Mesendoderm (in vitro differentiated cells): ENCODE measurements at regions not wholly inside any gene's neighbourhood (a gene's known extent, or its start where the extent isn't known, plus 50 kb on each side); places are given as distances from the start of the nearest gene placed in this dataset.
A peak's percentile ranks its signal among the peaks of the same experiment; 100 is the strongest.

Source experiments
- DNase-seq: peaks from one replicate; pipeline ENCODE4 v3.0.0; 2013
- H2AK5ac ChIP-seq: 2 replicates; pipeline ENCODE4 v1.6.1; 2013; ENCODE audit warnings: low read length, inconsistent platforms
- H2BK120ac ChIP-seq: 2 replicates; pipeline ENCODE4 v1.6.1; 2013; ENCODE audit warnings: low read depth, mild to moderate bottlenecking, low read length, moderate library complexity, mixed read lengths
- H2BK15ac ChIP-seq: replicated peaks from 2 replicates; pipeline ENCODE4 v1.6.1; 2013; ENCODE audit warnings: low read depth, mild to moderate bottlenecking, moderate library complexity
- H2BK5ac ChIP-seq: 2 replicates; pipeline ENCODE4 v1.6.1; 2013; ENCODE audit warnings: low read length, inconsistent platforms
- H3K18ac ChIP-seq: 2 replicates; pipeline ENCODE4 v1.6.1; 2013; ENCODE audit warnings: mild to moderate bottlenecking, low read length, mixed read lengths
- H3K23ac ChIP-seq: one replicate; pipeline ENCODE4 v1.6.1; 2013; ENCODE audit warnings: low read length
- H3K27ac ChIP-seq: 2 replicates; pipeline ENCODE4 v1.5.1; 2013; ENCODE audit warnings: low read depth, mild to moderate bottlenecking, inconsistent platforms, low read length, moderate library complexity
- H3K27me3 ChIP-seq: 2 replicates; pipeline ENCODE4 v1.6.1; 2013; ENCODE audit warnings: low read length, control low read depth, mild to moderate bottlenecking, inconsistent platforms; ENCODE audit not compliant: insufficient read depth, poor library complexity
- H3K36me3 ChIP-seq: 2 replicates; pipeline ENCODE4 v1.6.1; 2013; ENCODE audit warnings: low read length, inconsistent platforms; ENCODE audit not compliant: control insufficient read depth, insufficient read depth
- H3K4ac ChIP-seq: one replicate; pipeline ENCODE4 v1.6.1; 2013; ENCODE audit warnings: low read depth, mild to moderate bottlenecking, low read length, moderate library complexity
- H3K4me1 ChIP-seq: 2 replicates; pipeline ENCODE4 v1.6.1; 2013; ENCODE audit warnings: low read depth, low read length, inconsistent platforms; ENCODE audit not compliant: control insufficient read depth
- H3K4me2 ChIP-seq: 2 replicates; pipeline ENCODE4 v1.6.1; 2013; ENCODE audit warnings: low read length
- H3K4me3 ChIP-seq: 2 replicates; pipeline ENCODE4 v1.5.1; 2013; ENCODE audit warnings: mild to moderate bottlenecking, low read length
- H3K56ac ChIP-seq: one replicate; pipeline ENCODE4 v1.6.1; 2013; ENCODE audit warnings: low read length
- H3K79me1 ChIP-seq: 2 replicates; pipeline ENCODE4 v1.6.1; 2013; ENCODE audit warnings: low read length, inconsistent platforms
- H3K79me2 ChIP-seq: 2 replicates; pipeline ENCODE4 v1.6.1; 2013; ENCODE audit warnings: mild to moderate bottlenecking, low read length; ENCODE audit not compliant: control insufficient read depth, insufficient read depth
- H3K9ac ChIP-seq: 2 replicates; pipeline ENCODE4 v1.6.1; 2013; ENCODE audit warnings: low read length, inconsistent platforms
- H4K5ac ChIP-seq: one replicate; pipeline ENCODE4 v1.6.1; 2013; ENCODE audit warnings: low read length
- H4K8ac ChIP-seq: one replicate; pipeline ENCODE4 v1.6.1; 2013; ENCODE audit warnings: low read depth, mild to moderate bottlenecking, control low read depth, low read length, moderate library complexity
- WGBS: extraction: QIAGEN DNeasy Blood & Tissue Kit; methylation state at CpG from one replicate; pipeline ENCODE4 v1.1.7; 2013; ENCODE audit warnings: low lambda C conversion rate, missing lambda C conversion rate; ENCODE audit not compliant: insufficient coverage; ENCODE audit errors: extremely low coverage; 5-methylcytosine and 5-hydroxymethylcytosine counted together

- Histone ChIP-seq H4K5ac (no peak overlapping the region), H3K4ac (no peak overlapping the region), H3K56ac (no peak overlapping the region), H4K8ac (no peak overlapping the region), H2BK120ac (no peak overlapping the region), H2BK15ac (no peak overlapping the region), H3K27ac (no peak overlapping the region), H2AK5ac (no peak overlapping the region), H3K4me3 (no peak overlapping the region), H3K9ac (no peak overlapping the region), H3K4me2 (no peak overlapping the region), H3K18ac (no peak overlapping the region), H3K4me1 (peaks cover 2% of the 10 kb centered on the region), H3K23ac (no peak overlapping the region), H3K36me3 (no peaks in the 10 kb centered on the region), H3K79me1 (no peaks in the 10 kb centered on the region), H3K79me2 (no peaks in the 10 kb centered on the region), H3K27me3 (no peaks in the 10 kb centered on the region), H2BK5ac (no peak overlapping the region)
- DNase-seq, result no peak
- no CpG with 5 or more reads among the region's 8 CpGs for WGBS
Observed at GRCh38 chr5:10034001-10034400, 215.7 kb downstream of the ATPSCKMT start.

- no peak overlapping the region for H3K4me3 ChIP-seq
- H2BK120ac ChIP-seq, result no peak overlapping the region
- WGBS, result no CpG with 5 or more reads among the region's 2 CpGs
Observed at GRCh38 chr5:10031817-10032216, 217.9 kb downstream of the ATPSCKMT start.

GRCh38 chr5:10030219-10030831, 219.4 kb downstream of the ATPSCKMT start:
- peak overlapping the region; percentile 56 for H3K56ac ChIP-seq
- peak overlapping the region; percentile 43 for H2AK5ac ChIP-seq
- H2BK5ac ChIP-seq, result peak overlapping the region; percentile 20
- WGBS, result no CpG with 5 or more reads among the region's 2 CpGs
- H3K36me3 ChIP-seq, result no peaks in the 10 kb centered on the region
- H3K27ac ChIP-seq, result no peak overlapping the region
- no peaks in the 10 kb centered on the region for H3K79me1 ChIP-seq
- peaks cover 2% of the 10 kb centered on the region for H3K4me1 ChIP-seq
- no peak overlapping the region for H3K9ac ChIP-seq
- H3K79me2 ChIP-seq, result no peaks in the 10 kb centered on the region
- no peak overlapping the region for H2BK120ac ChIP-seq
- H3K4me3 ChIP-seq, result no peak overlapping the region
- no peak overlapping the region for H3K4ac ChIP-seq
- peak; percentile 83 for DNase-seq
- H3K23ac ChIP-seq, result no peak overlapping the region
- H4K5ac ChIP-seq, result no peak overlapping the region
- H3K27me3 ChIP-seq, result no peaks in the 10 kb centered on the region
- no peak overlapping the region for H3K18ac ChIP-seq
- no peak overlapping the region for H3K4me2 ChIP-seq
- H2BK15ac ChIP-seq, result no peak overlapping the region
- H4K8ac ChIP-seq, result no peak overlapping the region

More at GRCh38 chr5:10031817-10032216, 217.9 kb downstream of the ATPSCKMT start:
- Histone ChIP-seq H2BK15ac (peak overlapping the region; percentile 29), H2BK5ac (no peak overlapping the region), H3K4ac (no peak overlapping the region), H3K9ac (no peak overlapping the region), H3K18ac (no peak overlapping the region), H3K4me2 (no peak overlapping the region), H4K5ac (no peak overlapping the region), H2AK5ac (no peak overlapping the region), H3K79me1 (no peaks in the 10 kb centered on the region), H3K79me2 (no peaks in the 10 kb centered on the region), H3K27me3 (no peaks in the 10 kb centered on the region), H4K8ac (no peak overlapping the region), H3K23ac (no peak overlapping the region), H3K27ac (no peak overlapping the region), H3K56ac (no peak overlapping the region), H3K36me3 (no peaks in the 10 kb centered on the region), H3K4me1 (peaks cover 2% of the 10 kb centered on the region)
- peak; percentile 45 for DNase-seq

GRCh38 chr5:10023494-10023893, 226.2 kb downstream of the ATPSCKMT start:
- H3K9ac ChIP-seq, result no peak overlapping the region
- H2BK120ac ChIP-seq, result no peak overlapping the region
- no peaks in the 10 kb centered on the region for H3K36me3 ChIP-seq
- no CpG with 5 or more reads among the region's 3 CpGs for WGBS
- no peak overlapping the region for H4K8ac ChIP-seq
- H2AK5ac ChIP-seq, result no peak overlapping the region
- H3K56ac ChIP-seq, result no peak overlapping the region
- DNase-seq, result no peak
- H3K23ac ChIP-seq, result no peak overlapping the region
- no peaks in the 10 kb centered on the region for H3K79me1 ChIP-seq
- H3K79me2 ChIP-seq, result no peaks in the 10 kb centered on the region
- no peak overlapping the region for H2BK15ac ChIP-seq
- H3K27me3 ChIP-seq, result no peaks in the 10 kb centered on the region
- H3K27ac ChIP-seq, result no peak overlapping the region
- H3K18ac ChIP-seq, result no peak overlapping the region
- no peaks in the 10 kb centered on the region for H3K4me1 ChIP-seq
- no peak overlapping the region for H3K4ac ChIP-seq
- H3K4me3 ChIP-seq, result no peak overlapping the region
- H4K5ac ChIP-seq, result no peak overlapping the region
- no peak overlapping the region for H2BK5ac ChIP-seq
- no peak overlapping the region for H3K4me2 ChIP-seq

GRCh38 chr5:10021248-10021647, 228.4 kb downstream of the ATPSCKMT start:
- Histone ChIP-seq H3K27ac (no peak overlapping the region), H3K23ac (no peak overlapping the region), H3K4me2 (no peak overlapping the region), H3K4me1 (no peaks in the 10 kb centered on the region), H3K56ac (no peak overlapping the region), H3K4ac (no peak overlapping the region), H3K4me3 (no peak overlapping the region), H2BK5ac (no peak overlapping the region), H3K18ac (peak overlapping the region; percentile 6), H4K8ac (no peak overlapping the region), H2BK120ac (no peak overlapping the region), H3K36me3 (no peaks in the 10 kb centered on the region), H3K79me2 (no peaks in the 10 kb centered on the region), H2AK5ac (no peak overlapping the region), H3K79me1 (no peaks in the 10 kb centered on the region), H3K27me3 (no peaks in the 10 kb centered on the region), H2BK15ac (no peak overlapping the region), H3K9ac (no peak overlapping the region), H4K5ac (no peak overlapping the region)
- peak; percentile 57 for DNase-seq
- WGBS, result no CpG with 5 or more reads among the region's 1 CpG

- no peaks in the 10 kb centered on the region for H3K79me2 ChIP-seq
- H2BK5ac ChIP-seq, result no peak overlapping the region
- H3K56ac ChIP-seq, result no peak overlapping the region
- no peak overlapping the region for H2AK5ac ChIP-seq
- no peak overlapping the region for H3K23ac ChIP-seq
- no peak overlapping the region for H3K4ac ChIP-seq
- no peak overlapping the region for H2BK120ac ChIP-seq
- no peak overlapping the region for H4K5ac ChIP-seq
- H3K36me3 ChIP-seq, result no peaks in the 10 kb centered on the region
- WGBS, result no CpG with 5 or more reads among the region's 2 CpGs
- H3K4me3 ChIP-seq, result no peak overlapping the region
- H3K27me3 ChIP-seq, result no peaks in the 10 kb centered on the region
- no peak for DNase-seq
- no peak overlapping the region for H4K8ac ChIP-seq
- H3K79me1 ChIP-seq, result no peaks in the 10 kb centered on the region
- no peak overlapping the region for H3K27ac ChIP-seq
- H2BK15ac ChIP-seq, result no peak overlapping the region
- H3K4me1 ChIP-seq, result no peaks in the 10 kb centered on the region
- no peak overlapping the region for H3K9ac ChIP-seq
- no peak overlapping the region for H3K18ac ChIP-seq
- no peak overlapping the region for H3K4me2 ChIP-seq
Observed at GRCh38 chr5:10019236-10019635, 230.5 kb downstream of the ATPSCKMT start.
